WI38 (cell line): ENCODE measurements at regions not wholly inside any gene's neighbourhood (a gene's known extent, or its start where the extent isn't known, plus 50 kb on each side); places are given as distances from the start of the nearest gene placed in this dataset.

ENCODE experiments used
- H3K4me3 ChIP-seq: 2 replicates; pipeline ENCODE4 v1.5.1; 2011; ENCODE audit warnings: low read depth, mild to moderate bottlenecking, control low read depth, low read length
- CTCF ChIP-seq: IDR thresholded peaks from 2 replicates; pipeline ENCODE4 v1.5.1; 2012; ENCODE audit warnings: low read depth, mild to moderate bottlenecking, control low read depth, low read length

DNA sequence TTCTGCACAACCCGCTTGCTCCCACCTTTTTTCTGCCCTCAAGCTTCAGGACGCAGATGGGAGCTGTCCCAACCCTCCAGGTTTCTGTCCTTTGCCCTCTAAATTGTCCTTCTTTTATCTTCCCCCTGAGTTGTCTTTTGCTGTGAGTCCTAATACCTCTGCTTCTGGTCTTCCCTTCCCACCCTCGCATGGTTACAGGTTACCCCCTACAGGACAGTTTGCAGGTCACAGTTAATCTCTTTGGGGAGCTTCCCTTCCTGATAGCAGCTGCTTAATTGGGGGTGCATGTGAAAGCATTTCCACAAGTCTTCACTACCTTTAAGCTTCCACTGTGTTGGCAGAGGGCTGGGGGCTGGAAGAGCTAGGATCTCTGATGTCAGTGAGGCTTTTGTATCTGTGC lies 121.5 kb upstream of the CXCL12 start:
- no peak for TF ChIP-seq CTCF
- H3K4me3 ChIP-seq: no peak overlapping the region

DNA sequence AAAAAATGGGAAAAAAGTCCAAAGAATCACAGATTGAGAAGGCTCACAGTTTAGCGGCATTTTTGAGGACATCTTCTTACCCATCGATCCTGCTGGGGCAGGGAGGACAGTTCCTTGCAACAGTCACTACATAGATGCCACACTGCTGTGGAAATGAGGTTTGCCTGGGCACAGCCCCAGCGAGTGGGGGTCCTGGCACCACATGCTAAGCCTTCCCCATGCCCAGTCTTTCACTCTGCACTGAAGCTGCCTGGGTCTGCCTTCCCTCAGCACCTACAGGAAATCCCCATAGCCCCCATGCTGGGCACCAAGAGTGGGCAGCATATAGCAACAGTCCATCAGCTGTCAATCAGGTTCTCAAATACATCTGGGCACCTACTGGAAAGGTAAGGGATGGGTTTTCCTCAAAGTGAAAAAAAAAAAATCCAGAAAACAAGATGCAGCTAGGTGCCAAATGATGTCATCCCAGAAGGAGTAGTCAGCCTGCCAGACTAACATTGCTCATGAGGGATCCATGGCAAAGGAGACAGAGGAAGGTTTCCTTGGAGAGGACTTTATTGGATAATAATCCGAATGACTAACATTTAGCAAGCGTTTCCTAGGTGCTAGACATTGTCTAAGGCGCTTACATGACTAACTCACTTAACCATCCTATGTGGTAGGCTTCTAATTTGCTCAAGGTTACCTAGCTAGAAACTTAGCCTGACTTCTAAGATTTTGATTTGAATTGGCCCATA lies 125.7 kb upstream of the CXCL12 start:
- no peak overlapping the region for H3K4me3 ChIP-seq
- no peak for TF ChIP-seq CTCF

- no peak for TF ChIP-seq CTCF
- no peak overlapping the region for H3K4me3 ChIP-seq
These were observed 126.3 kb upstream of the CXCL12 start for GRCh38 chr10:44511166-44511565.

GRCh38 chr10:44511601-44512000 lies 126.7 kb upstream of the CXCL12 start:
- no peak for TF ChIP-seq CTCF
- no peak overlapping the region for H3K4me3 ChIP-seq

DNA sequence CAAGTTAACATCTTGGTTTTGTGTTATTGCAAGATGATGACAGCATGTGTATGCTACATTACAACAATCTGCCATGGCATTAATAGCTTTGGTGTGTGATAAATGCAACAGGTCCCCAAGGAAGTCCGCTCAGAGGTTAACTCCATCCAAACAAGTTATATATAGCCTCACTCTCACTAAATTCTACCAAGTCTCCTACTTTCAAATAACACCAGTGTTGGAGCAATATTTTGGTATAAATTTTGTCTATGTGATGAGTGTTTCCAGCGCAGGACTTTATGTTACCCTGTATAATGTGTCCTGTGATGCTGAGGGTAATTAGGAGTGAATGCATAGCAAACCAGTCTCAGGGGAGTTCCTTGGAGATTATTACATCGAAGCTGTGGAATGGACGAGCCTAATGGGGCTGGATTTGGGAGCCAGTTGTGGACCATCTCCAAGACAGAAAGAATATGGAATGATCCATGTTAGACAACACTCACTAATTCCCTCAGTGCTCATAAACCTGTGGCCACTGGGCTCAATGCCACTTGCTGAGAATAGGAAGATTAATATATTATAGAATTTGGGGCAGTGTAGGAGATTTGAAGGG lies 127.6 kb upstream of the CXCL12 start:
- TF ChIP-seq CTCF: no peak
- H3K4me3 ChIP-seq: no peak overlapping the region

GRCh38 chr10:44513591-44513990 lies 128.7 kb upstream of the CXCL12 start:
- no peak overlapping the region for H3K4me3 ChIP-seq
- no peak for TF ChIP-seq CTCF

DNA sequence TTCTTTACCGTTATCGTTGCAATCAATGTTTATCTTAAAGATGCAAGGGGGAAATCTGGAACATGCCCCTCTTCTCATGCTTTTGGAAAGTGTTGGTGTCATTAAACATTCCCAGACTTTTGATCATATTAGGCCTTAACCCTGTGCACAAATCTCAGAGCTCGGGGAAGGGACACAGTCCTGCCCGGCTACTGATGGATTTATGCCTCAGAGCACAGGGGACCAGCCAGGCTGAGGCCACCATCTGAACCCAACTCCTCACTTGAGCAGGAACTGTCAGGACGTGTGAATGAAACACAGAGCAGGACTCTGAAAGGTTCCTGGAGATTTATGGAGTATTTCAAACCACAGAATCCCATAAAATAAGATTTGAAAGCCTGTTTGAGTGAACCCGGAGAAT lies 132.0 kb upstream of the CXCL12 start:
- no peak for TF ChIP-seq CTCF
- H3K4me3 ChIP-seq: no peak overlapping the region
